Endothelial cell of umbilical vein (primary cell): ENCODE measurements at regions not wholly inside any gene's neighbourhood (a gene's known extent, or its start where the extent isn't known, plus 50 kb on each side); places are given as distances from the start of the nearest gene placed in this dataset.

Experiments used
- BruUV-seq: library from RNA; stranded (reverse); fragments of 400-500 nt; replicated peaks from 2 replicates; lab custom pipeline; 2021; lab: Mats Ljungman, UMichigan
- CTCF ChIA-PET: fragments of 300-600, 350-600 bp; sonication (Branson Sonifier 250); formaldehyde crosslinking; loops from one replicate; lab custom pipeline; 2021; ENCODE audit warnings: antibody characterized with exemption, inconsistent platforms; lab: Charles Lee
- POLR2A ChIA-PET: fragments of 300-600, 350-600 bp; sonication (Branson Sonifier 250); formaldehyde crosslinking; loops from one replicate; lab custom pipeline; 2021; ENCODE audit warnings: antibody characterized with exemption, inconsistent platforms; lab: Charles Lee
- DNase-seq: peaks from one replicate; pipeline ENCODE4 v3.0.0-alpha.2; 2011; ENCODE audit warnings: low read depth, low spot score
- FAIRE-seq: peaks from 2 replicates; lab custom pipeline; 2011; peaks lifted over from hg19 to GRCh38; lab: Jason Lieb, UNC
- H2AFZ ChIP-seq: 2 replicates; pipeline ENCODE4 v1.6.0; 2012; ENCODE audit warnings: low read depth, low read length, control low read depth, inconsistent platforms
- H3K27ac ChIP-seq: 2 replicates; pipeline ENCODE4 v1.5.1; 2011; ENCODE audit warnings: low read depth, mild to moderate bottlenecking, control low read depth, low read length, moderate library complexity; ENCODE audit not compliant: insufficient read depth
- H3K27me3 ChIP-seq, 2 experiments: 2 replicates each; pipeline versions ENCODE4 v1.6.0 to v1.6.1; 2011; ENCODE audit warnings: low read length in 2 of 2, mixed read lengths in 1 of 2; ENCODE audit not compliant: control insufficient read depth in 2 of 2, insufficient read depth in 2 of 2
- H3K36me3 ChIP-seq, 2 experiments: 2 replicates in 1 of 2; 3 replicates in 1 of 2; pipeline ENCODE4 v1.5.1; 2011; ENCODE audit warnings: low read length in 2 of 2, mild to moderate bottlenecking in 1 of 2, moderate library complexity in 1 of 2; ENCODE audit not compliant: control insufficient read depth in 2 of 2, insufficient read depth in 2 of 2; ENCODE audit errors: extremely low read depth in 1 of 2
- H3K4me1 ChIP-seq: 3 replicates; pipeline ENCODE4 v1.5.1; 2011; ENCODE audit warnings: mild to moderate bottlenecking, low read length; ENCODE audit not compliant: control insufficient read depth, insufficient read depth; ENCODE audit errors: extremely low read depth
- H3K4me2 ChIP-seq: 2 replicates; pipeline ENCODE4 v1.6.1; 2011; ENCODE audit warnings: low read length, control low read depth, mixed read lengths; ENCODE audit not compliant: insufficient read depth
- H3K4me3 ChIP-seq, 3 experiments: fragments of 200-600 bp in 1 of 3; sonication (generic), shearing (Covaris generic) in 1 of 3; replicated peaks in 1 of 3; 2 replicates each; pipeline ENCODE4 v1.5.1; 2011 to 2016; ENCODE audit warnings: control low read depth in 3 of 3, low read length in 3 of 3, mild to moderate bottlenecking in 2 of 3, inconsistent platforms in 1 of 3, low read depth in 1 of 3, moderate library complexity in 1 of 3; ENCODE audit not compliant: insufficient read depth in 1 of 3
- H3K79me2 ChIP-seq: 2 replicates; pipeline ENCODE4 v1.6.0; 2012; ENCODE audit warnings: low read length, inconsistent platforms; ENCODE audit not compliant: control insufficient read depth, insufficient read depth
- H3K9ac ChIP-seq: replicated peaks from 2 replicates; pipeline ENCODE3; 2011; ENCODE audit warnings: low read length, control low read depth; ENCODE audit not compliant: insufficient read depth; ENCODE audit errors: extremely low read depth
- H3K9me1 ChIP-seq: replicated peaks from 3 replicates; pipeline ENCODE4 v1.6.0; 2011; ENCODE audit warnings: mild to moderate bottlenecking, low read length; ENCODE audit not compliant: control insufficient read depth, insufficient read depth; ENCODE audit errors: extremely low read depth
- H3K9me3 ChIP-seq: replicated peaks from 2 replicates; pipeline ENCODE4 v1.5.1; 2012; ENCODE audit warnings: low read length, inconsistent platforms; ENCODE audit not compliant: control insufficient read depth, insufficient read depth
- H4K20me1 ChIP-seq: replicated peaks from 2 replicates; pipeline ENCODE3; 2011; ENCODE audit warnings: mild to moderate bottlenecking, low read length; ENCODE audit not compliant: control insufficient read depth, insufficient read depth; ENCODE audit errors: extremely low read depth
- CTCF ChIP-seq, 2 donors: IDR thresholded peaks; 1 replicate in 1 of 2; 2 replicates in 1 of 2; pipeline ENCODE4 v1.5.1; 2011; ENCODE audit warnings: low read length in 2 of 2, mild to moderate bottlenecking in 2 of 2, moderate library complexity in 2 of 2, control low read depth in 1 of 2, inconsistent platforms in 1 of 2, low read depth in 1 of 2; ENCODE audit not compliant: insufficient read depth in 1 of 2; ENCODE audit errors: extremely low read depth in 1 of 2
- EZH2 ChIP-seq: IDR thresholded peaks from 2 replicates; pipeline ENCODE4 v1.6.1; 2012; ENCODE audit warnings: borderline replicate concordance, low read depth, mild to moderate bottlenecking, moderate library complexity, low read length, inconsistent platforms; ENCODE audit not compliant: severe bottlenecking
- FOS ChIP-seq: IDR thresholded peaks from 2 replicates; pipeline ENCODE4 v1.6.1; 2011; ENCODE audit warnings: mild to moderate bottlenecking, low read length, moderate library complexity, borderline replicate concordance; ENCODE audit not compliant: insufficient read depth
- GATA2 ChIP-seq: IDR thresholded peaks from 2 replicates; pipeline ENCODE4 v1.7.0; 2011; ENCODE audit warnings: low read depth, mild to moderate bottlenecking, moderate library complexity, mixed read lengths, low read length; ENCODE audit not compliant: insufficient read length, insufficient read depth
- JUN ChIP-seq: IDR thresholded peaks from 2 replicates; pipeline ENCODE4 v1.6.1; 2011; ENCODE audit warnings: borderline replicate concordance, low read depth; ENCODE audit not compliant: insufficient read length, insufficient read depth
- MAX ChIP-seq: IDR thresholded peaks from 2 replicates; pipeline ENCODE4 v1.6.1; 2011; ENCODE audit not compliant: insufficient read depth, insufficient read length
- MYC ChIP-seq: IDR thresholded peaks from one replicate; pipeline ENCODE4 v1.6.1; 2011; ENCODE audit warnings: mild to moderate bottlenecking, low read depth, low read length
- POLR2A ChIP-seq: IDR thresholded peaks from 2 replicates; pipeline ENCODE4 v1.6.1; 2012; ENCODE audit warnings: low read depth, mild to moderate bottlenecking, control low read depth, low read length
- POLR2AphosphoS5 ChIP-seq: IDR thresholded peaks from 2 replicates; pipeline ENCODE4 v1.6.1; 2012; ENCODE audit warnings: low read depth, mild to moderate bottlenecking, control low read depth, low read length, moderate library complexity; ENCODE audit not compliant: insufficient read depth
- dilution Hi-C: fragments of 300-500 bp; cut with MboI; formaldehyde crosslinking; loops from one replicate; pipeline ENCODE4 v1.15.0; 2019; ENCODE audit warnings: low sequenced_read_pairs; ENCODE audit not compliant: extremely low pct_ligation_motif_present
- intact Hi-C: fragments of 100-400 bp; cut with micrococcal nuclease; formaldehyde crosslinking; loops from one replicate; pipeline ENCODE4 v1.10.0; 2022

GRCh38 chr2:21655136-21655535 is 531.4 kb downstream of the TDRD15 start:
- Histone ChIP-seq H3K9me1 (no peaks in the 10 kb centered on the region), H3K4me1 (no peaks in the 10 kb centered on the region), H2AFZ (no peak overlapping the region), H3K27me3 (no peaks in the 10 kb centered on the region), H3K27ac (no peak overlapping the region), H3K9ac (no peak overlapping the region), H3K79me2 (no peaks in the 10 kb centered on the region), H3K9me3 (peaks cover 2% of the 10 kb centered on the region), H3K36me3 (no peaks in the 10 kb centered on the region), H3K4me2 (no peak overlapping the region), H4K20me1 (no peaks in the 10 kb centered on the region), H3K4me3 (no peak overlapping the region)
- ChIA-PET POLR2A (no interaction called here), CTCF (no interaction called here)
- dilution Hi-C loops = no loop called here
- intact Hi-C loops = no loop called here
- DNase-seq (no peak), FAIRE-seq (no peak)
- BruUV-seq = no TSS peak
- TF ChIP-seq JUN = no peak
- TF ChIP-seq MYC = no peak
- no peak for TF ChIP-seq POLR2A
- TF ChIP-seq POLR2AphosphoS5 = no peak
- TF ChIP-seq EZH2 = no peak
- TF ChIP-seq CTCF (IDR thresholded peaks at IDR 0.05; ENCODE audit: extremely low read depth in 1 of 2, insufficient read depth in 1 of 2, low read depth in 1 of 2, low read length in 2 of 2) = no peak
- TF ChIP-seq GATA2 = no peak
- no peak for TF ChIP-seq MAX
- TF ChIP-seq FOS = no peak
